ENCODE measurements at regions not wholly inside any gene's neighbourhood (a gene's known extent, or its start where the extent isn't known, plus 50 kb on each side); places are given as distances from the start of the nearest gene placed in this dataset.

- no peak for TF ChIP-seq POLR2AphosphoS5 (IDR thresholded peaks at IDR 0.05; ENCODE audit: low read depth, low read length)
- no peak for TF ChIP-seq SPI1 (IDR thresholded peaks at IDR 0.05; ENCODE audit: low read depth, low read length)
- FAIRE-seq (no peak), DNase-seq (ENCODE audit: insufficient read length, low spot score) (no peak)
Observed at GRCh38 chr1:30039354-30040080, 683.9 kb downstream of the MATN1 start.

- TF ChIP-seq POLR2A (IDR thresholded peaks at IDR 0.05; ENCODE audit: low read depth, low read length) (no peak), POU2F2 (IDR thresholded peaks at IDR 0.05; ENCODE audit: low read depth, low read length) (no peak), PAX5 (IDR thresholded peaks at IDR 0.05; ENCODE audit: insufficient read depth, low read length, severe bottlenecking) (no peak), SPI1 (IDR thresholded peaks at IDR 0.05; ENCODE audit: low read depth, low read length) (no peak), TAF1 (IDR thresholded peaks at IDR 0.05; ENCODE audit: low read depth, low read length) (no peak), POLR2AphosphoS5 (IDR thresholded peaks at IDR 0.05; ENCODE audit: low read depth, low read length) (no peak)
- DNase-seq (ENCODE audit: insufficient read length, low spot score) (no peak), FAIRE-seq (no peak)
Observed at GRCh38 chr1:30038134-30039025, 685.0 kb downstream of the MATN1 start.

GRCh38 chr1:30037251-30038118 is 685.9 kb downstream of the MATN1 start:
- DNase-seq (ENCODE audit: insufficient read length, low spot score): no peak
- no peak for FAIRE-seq
- no peak for TF ChIP-seq SPI1 (IDR thresholded peaks at IDR 0.05; ENCODE audit: low read depth, low read length)
- no peak for TF ChIP-seq TAF1 (IDR thresholded peaks at IDR 0.05; ENCODE audit: low read depth, low read length)
- no peak for TF ChIP-seq PAX5 (IDR thresholded peaks at IDR 0.05; ENCODE audit: insufficient read depth, low read length, severe bottlenecking)
- no peak for TF ChIP-seq POLR2AphosphoS5 (IDR thresholded peaks at IDR 0.05; ENCODE audit: low read depth, low read length)
- TF ChIP-seq POLR2A (IDR thresholded peaks at IDR 0.05; ENCODE audit: low read depth, low read length): no peak
- no peak for TF ChIP-seq POU2F2 (IDR thresholded peaks at IDR 0.05; ENCODE audit: low read depth, low read length)

- DNase-seq (ENCODE audit: insufficient read length, low spot score): no peak
- no peak for FAIRE-seq
- TF ChIP-seq POLR2A (IDR thresholded peaks at IDR 0.05; ENCODE audit: low read depth, low read length) (no peak), POLR2AphosphoS5 (IDR thresholded peaks at IDR 0.05; ENCODE audit: low read depth, low read length) (no peak), POU2F2 (IDR thresholded peaks at IDR 0.05; ENCODE audit: low read depth, low read length) (no peak), PAX5 (IDR thresholded peaks at IDR 0.05; ENCODE audit: insufficient read depth, low read length, severe bottlenecking) (no peak), SPI1 (IDR thresholded peaks at IDR 0.05; ENCODE audit: low read depth, low read length) (no peak), TAF1 (IDR thresholded peaks at IDR 0.05; ENCODE audit: low read depth, low read length) (no peak)
Observed at GRCh38 chr1:30036666-30037065, 686.7 kb downstream of the MATN1 start.

- no peak for DNase-seq (ENCODE audit: insufficient read length, low spot score)
- TF ChIP-seq POLR2A (IDR thresholded peaks at IDR 0.05; ENCODE audit: low read depth, low read length) (no peak), PAX5 (IDR thresholded peaks at IDR 0.05; ENCODE audit: insufficient read depth, low read length, severe bottlenecking) (no peak), POU2F2 (IDR thresholded peaks at IDR 0.05; ENCODE audit: low read depth, low read length) (no peak), SPI1 (IDR thresholded peaks at IDR 0.05; ENCODE audit: low read depth, low read length) (no peak), POLR2AphosphoS5 (IDR thresholded peaks at IDR 0.05; ENCODE audit: low read depth, low read length) (no peak), TAF1 (IDR thresholded peaks at IDR 0.05; ENCODE audit: low read depth, low read length) (no peak)
- no peak for FAIRE-seq
Observed at GRCh38 chr1:30036229-30036547, 687.2 kb downstream of the MATN1 start.

- DNase-seq (ENCODE audit: insufficient read length, low spot score) (no peak), FAIRE-seq (no peak)
- TF ChIP-seq PAX5 (IDR thresholded peaks at IDR 0.05; ENCODE audit: insufficient read depth, low read length, severe bottlenecking) (no peak), POLR2AphosphoS5 (IDR thresholded peaks at IDR 0.05; ENCODE audit: low read depth, low read length) (no peak), POU2F2 (IDR thresholded peaks at IDR 0.05; ENCODE audit: low read depth, low read length) (no peak), TAF1 (IDR thresholded peaks at IDR 0.05; ENCODE audit: low read depth, low read length) (no peak), POLR2A (IDR thresholded peaks at IDR 0.05; ENCODE audit: low read depth, low read length) (no peak), SPI1 (IDR thresholded peaks at IDR 0.05; ENCODE audit: low read depth, low read length) (no peak)
Observed at GRCh38 chr1:30035522-30036228, 687.7 kb downstream of the MATN1 start.

GRCh38 chr1:30034627-30035521 is 688.5 kb downstream of the MATN1 start:
- no peak for FAIRE-seq
- TF ChIP-seq POLR2A (IDR thresholded peaks at IDR 0.05; ENCODE audit: low read depth, low read length) (no peak), TAF1 (IDR thresholded peaks at IDR 0.05; ENCODE audit: low read depth, low read length) (no peak), POU2F2 (IDR thresholded peaks at IDR 0.05; ENCODE audit: low read depth, low read length) (no peak), SPI1 (IDR thresholded peaks at IDR 0.05; ENCODE audit: low read depth, low read length) (no peak), PAX5 (IDR thresholded peaks at IDR 0.05; ENCODE audit: insufficient read depth, low read length, severe bottlenecking) (no peak), POLR2AphosphoS5 (IDR thresholded peaks at IDR 0.05; ENCODE audit: low read depth, low read length) (no peak)
- DNase-seq (ENCODE audit: insufficient read length, low spot score): no peak
